ENCODE measurements at regions not wholly inside any gene's neighbourhood (a gene's known extent, or its start where the extent isn't known, plus 50 kb on each side); places are given as distances from the start of the nearest gene placed in this dataset.

DNA sequence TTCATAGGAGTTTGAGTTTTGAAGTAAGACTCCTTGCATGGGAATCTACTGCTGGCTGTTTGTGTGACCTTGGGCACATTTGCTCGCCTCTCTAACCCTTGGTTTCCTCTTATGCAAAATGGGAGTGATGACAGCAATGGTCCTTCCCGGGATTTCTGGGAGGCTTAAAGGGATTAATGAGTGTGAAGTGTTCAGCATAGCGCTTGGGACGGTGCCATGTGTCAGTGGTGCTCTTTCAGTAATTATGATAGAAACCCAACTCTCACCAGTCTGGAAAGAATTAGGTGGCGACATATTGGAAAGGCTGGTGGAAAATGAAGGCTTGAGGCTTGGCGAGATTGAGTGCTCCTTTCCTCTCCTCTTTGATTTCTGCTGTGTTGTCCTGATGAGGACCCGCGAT, 429.2 kb upstream of the EEF2KMT start:
- H3K36me3 ChIP-seq = no peaks in the 10 kb centered on the region
- intact Hi-C loops (cut with DNase I; ENCODE audit: low total_unique reads) (no loop called here), in situ Hi-C loops (cut with MboI; ENCODE audit: low sequenced_read_pairs in 4 of 4) (no loop called here)
- H3K4me3 ChIP-seq = no peak overlapping the region
- TF ChIP-seq, protein P1, sequence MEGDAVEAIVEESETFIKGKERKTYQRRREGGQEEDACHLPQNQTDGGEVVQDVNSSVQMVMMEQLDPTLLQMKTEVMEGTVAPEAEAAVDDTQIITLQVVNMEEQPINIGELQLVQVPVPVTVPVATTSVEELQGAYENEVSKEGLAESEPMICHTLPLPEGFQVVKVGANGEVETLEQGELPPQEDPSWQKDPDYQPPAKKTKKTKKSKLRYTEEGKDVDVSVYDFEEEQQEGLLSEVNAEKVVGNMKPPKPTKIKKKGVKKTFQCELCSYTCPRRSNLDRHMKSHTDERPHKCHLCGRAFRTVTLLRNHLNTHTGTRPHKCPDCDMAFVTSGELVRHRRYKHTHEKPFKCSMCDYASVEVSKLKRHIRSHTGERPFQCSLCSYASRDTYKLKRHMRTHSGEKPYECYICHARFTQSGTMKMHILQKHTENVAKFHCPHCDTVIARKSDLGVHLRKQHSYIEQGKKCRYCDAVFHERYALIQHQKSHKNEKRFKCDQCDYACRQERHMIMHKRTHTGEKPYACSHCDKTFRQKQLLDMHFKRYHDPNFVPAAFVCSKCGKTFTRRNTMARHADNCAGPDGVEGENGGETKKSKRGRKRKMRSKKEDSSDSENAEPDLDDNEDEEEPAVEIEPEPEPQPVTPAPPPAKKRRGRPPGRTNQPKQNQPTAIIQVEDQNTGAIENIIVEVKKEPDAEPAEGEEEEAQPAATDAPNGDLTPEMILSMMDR (IDR thresholded peaks at IDR 0.05 in 4 of 5, conservative IDR thresholded peaks at IDR 0.05 in 1 of 5) = no peak
- TF ChIP-seq POLR2A (IDR thresholded peaks at IDR 0.05) = no peak
- ATAC-seq (no peak), DNase-seq (no peak)
- H3K9me3 ChIP-seq = no peaks in the 10 kb centered on the region
- H3K4me1 ChIP-seq = no peaks in the 10 kb centered on the region
- no peaks in the 10 kb centered on the region for H3K27me3 ChIP-seq
- no peak overlapping the region for H3K27ac ChIP-seq

DNA sequence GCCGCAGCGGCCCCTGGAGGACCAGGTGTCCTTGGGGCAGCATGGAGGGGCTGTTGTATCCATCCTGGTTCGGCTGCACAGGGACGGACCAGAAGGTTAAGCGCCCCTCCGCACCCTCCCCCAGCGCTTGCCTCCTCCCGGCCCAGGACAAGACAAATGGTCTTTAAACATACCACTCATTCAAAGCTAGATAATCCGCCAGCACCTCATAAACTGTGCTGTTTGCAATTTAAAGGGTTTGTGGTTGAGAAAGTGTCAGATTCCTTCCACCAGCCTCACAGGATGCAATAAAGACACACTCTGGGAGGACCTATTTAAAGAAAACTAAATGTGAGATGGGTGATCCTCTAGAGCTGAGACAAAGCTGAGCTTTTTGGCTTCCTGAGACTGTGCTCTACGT, 426.2 kb upstream of the EEF2KMT start:
- H3K9me3 ChIP-seq = no peaks in the 10 kb centered on the region
- in situ Hi-C loops (cut with MboI; ENCODE audit: low sequenced_read_pairs in 4 of 4) (no loop called here), intact Hi-C loops (cut with DNase I; ENCODE audit: low total_unique reads) (no loop called here)
- DNase-seq (no peak), ATAC-seq (no peak)
- H3K4me1 ChIP-seq = no peaks in the 10 kb centered on the region
- H3K27ac ChIP-seq = no peak overlapping the region
- TF ChIP-seq POLR2A (IDR thresholded peaks at IDR 0.05) = no peak
- TF ChIP-seq, protein P1 (IDR thresholded peaks at IDR 0.05 in 4 of 5, conservative IDR thresholded peaks at IDR 0.05 in 1 of 5) = no peak
- H3K27me3 ChIP-seq = no peaks in the 10 kb centered on the region
- no peak overlapping the region for H3K4me3 ChIP-seq
- no peaks in the 10 kb centered on the region for H3K36me3 ChIP-seq

- TF ChIP-seq, protein P1 (IDR thresholded peaks at IDR 0.05 in 4 of 5, conservative IDR thresholded peaks at IDR 0.05 in 1 of 5) = no peak
- no peak for TF ChIP-seq POLR2A (IDR thresholded peaks at IDR 0.05)
- intact Hi-C loops (cut with DNase I; ENCODE audit: low total_unique reads) (no loop called here), in situ Hi-C loops (cut with MboI; ENCODE audit: low sequenced_read_pairs in 4 of 4) (no loop called here)
- Histone ChIP-seq H3K4me1 (no peaks in the 10 kb centered on the region), H3K27me3 (no peaks in the 10 kb centered on the region), H3K4me3 (no peak overlapping the region), H3K36me3 (no peaks in the 10 kb centered on the region), H3K9me3 (no peaks in the 10 kb centered on the region), H3K27ac (no peak overlapping the region)
- DNase-seq (no peak), ATAC-seq (no peak)
Observed at GRCh38 chr16:5516115-5516514, 418.5 kb upstream of the EEF2KMT start.

- intact Hi-C loops (cut with DNase I; ENCODE audit: low total_unique reads) = no loop called here
Observed at GRCh38 chr16:5512014-5512413, 414.4 kb upstream of the EEF2KMT start.

More at GRCh38 chr16:5512014-5512413, 414.4 kb upstream of the EEF2KMT start:
- in situ Hi-C loops (cut with MboI; ENCODE audit: low sequenced_read_pairs in 4 of 4) = no loop called here
- no peaks in the 10 kb centered on the region for H3K9me3 ChIP-seq
- H3K4me3 ChIP-seq = no peak overlapping the region
- DNase-seq (no peak), ATAC-seq (no peak)
- no peaks in the 10 kb centered on the region for H3K36me3 ChIP-seq
- H3K4me1 ChIP-seq = no peaks in the 10 kb centered on the region
- TF ChIP-seq, protein P1 (IDR thresholded peaks at IDR 0.05 in 4 of 5, conservative IDR thresholded peaks at IDR 0.05 in 1 of 5) = no peak
- no peak for TF ChIP-seq POLR2A (IDR thresholded peaks at IDR 0.05)
- H3K27me3 ChIP-seq = no peaks in the 10 kb centered on the region
- no peak overlapping the region for H3K27ac ChIP-seq
